ENCODE measurements at regions not wholly inside any gene's neighbourhood (a gene's known extent, or its start where the extent isn't known, plus 50 kb on each side); places are given as distances from the start of the nearest gene placed in this dataset.

GRCh38 chr13:72505376-72505775 is 222.1 kb downstream of the MZT1 start:
- Histone ChIP-seq H3K79me2 (ENCODE audit: low read length) (no peaks in the 10 kb centered on the region), H3K27ac (ENCODE audit: low read length) (no peak overlapping the region), H4K20me1 (ENCODE audit: insufficient read depth, low read length) (no peaks in the 10 kb centered on the region), H3F3A (ENCODE audit: insufficient read depth, low read length) (no peaks in the 10 kb centered on the region), H3K36me3 (replicated peaks; ENCODE audit: insufficient read depth, low read length) (no peaks in the 10 kb centered on the region), H3K9me2 (replicated peaks; ENCODE audit: insufficient read depth, low read length) (no peaks in the 10 kb centered on the region), H2AFZ (ENCODE audit: low read length) (no peak overlapping the region), H3K4me3 (ENCODE audit: low read length) (no peak overlapping the region), H3K27me3 (replicated peaks; ENCODE audit: insufficient read depth, low read length) (no peaks in the 10 kb centered on the region), H3K9ac (ENCODE audit: low read length) (no peak overlapping the region), H3K4me2 (ENCODE audit: low read depth, low read length) (no peak overlapping the region), H3K4me1 (ENCODE audit: low read length) (no peaks in the 10 kb centered on the region), H3K9me3 (replicated peaks; ENCODE audit: insufficient read depth, low read length) (no peaks in the 10 kb centered on the region)
- no peak for TF ChIP-seq CTCF (IDR thresholded peaks at IDR 0.05; ENCODE audit: low read length)
- TF ChIP-seq EZH2phosphoT487 (IDR thresholded peaks at IDR 0.05; ENCODE audit: low read length): no peak
- no peak for TF ChIP-seq EZH2 (optimal IDR thresholded peaks at IDR 0.05; ENCODE audit: low read depth, low read length)
- DNase-seq: no peak

- H3F3A ChIP-seq (ENCODE audit: insufficient read depth, low read length): no peaks in the 10 kb centered on the region
- H3K27ac ChIP-seq (ENCODE audit: low read length): no peak overlapping the region
- H3K9ac ChIP-seq (ENCODE audit: low read length): no peak overlapping the region
- no peak overlapping the region for H3K4me3 ChIP-seq (ENCODE audit: low read length)
- H4K20me1 ChIP-seq (ENCODE audit: insufficient read depth, low read length): no peaks in the 10 kb centered on the region
- H2AFZ ChIP-seq (ENCODE audit: low read length): no peak overlapping the region
- H3K9me3 ChIP-seq (replicated peaks; ENCODE audit: insufficient read depth, low read length): no peaks in the 10 kb centered on the region
- no peak for TF ChIP-seq EZH2phosphoT487 (IDR thresholded peaks at IDR 0.05; ENCODE audit: low read length)
- DNase-seq: no peak
- no peaks in the 10 kb centered on the region for H3K27me3 ChIP-seq (replicated peaks; ENCODE audit: insufficient read depth, low read length)
- H3K4me2 ChIP-seq (ENCODE audit: low read depth, low read length): no peak overlapping the region
- no peaks in the 10 kb centered on the region for H3K79me2 ChIP-seq (ENCODE audit: low read length)
- no peaks in the 10 kb centered on the region for H3K36me3 ChIP-seq (replicated peaks; ENCODE audit: insufficient read depth, low read length)
- H3K9me2 ChIP-seq (replicated peaks; ENCODE audit: insufficient read depth, low read length): no peaks in the 10 kb centered on the region
- H3K4me1 ChIP-seq (ENCODE audit: low read length): no peaks in the 10 kb centered on the region
Observed at GRCh38 chr13:72504131-72504841, 223.1 kb downstream of the MZT1 start.

- H3K79me2 ChIP-seq (ENCODE audit: low read length): no peaks in the 10 kb centered on the region
- H3F3A ChIP-seq (ENCODE audit: insufficient read depth, low read length): no peaks in the 10 kb centered on the region
- no peaks in the 10 kb centered on the region for H3K4me1 ChIP-seq (ENCODE audit: low read length)
- H3K9ac ChIP-seq (ENCODE audit: low read length): no peak overlapping the region
- DNase-seq: no peak
- no peak overlapping the region for H2AFZ ChIP-seq (ENCODE audit: low read length)
- H3K9me2 ChIP-seq (replicated peaks; ENCODE audit: insufficient read depth, low read length): no peaks in the 10 kb centered on the region
- no peaks in the 10 kb centered on the region for H4K20me1 ChIP-seq (ENCODE audit: insufficient read depth, low read length)
- H3K27ac ChIP-seq (ENCODE audit: low read length): no peak overlapping the region
- no peaks in the 10 kb centered on the region for H3K9me3 ChIP-seq (replicated peaks; ENCODE audit: insufficient read depth, low read length)
- H3K27me3 ChIP-seq (replicated peaks; ENCODE audit: insufficient read depth, low read length): no peaks in the 10 kb centered on the region
- no peak overlapping the region for H3K4me2 ChIP-seq (ENCODE audit: low read depth, low read length)
- no peaks in the 10 kb centered on the region for H3K36me3 ChIP-seq (replicated peaks; ENCODE audit: insufficient read depth, low read length)
- no peak overlapping the region for H3K4me3 ChIP-seq (ENCODE audit: low read length)
- TF ChIP-seq EZH2 (optimal IDR thresholded peaks at IDR 0.05; ENCODE audit: low read depth, low read length) (no peak), EZH2phosphoT487 (IDR thresholded peaks at IDR 0.05; ENCODE audit: low read length) (no peak), CTCF (IDR thresholded peaks at IDR 0.05; ENCODE audit: low read length) (no peak)
Observed at GRCh38 chr13:72500851-72501250, 226.6 kb downstream of the MZT1 start.

GRCh38 chr13:72495681-72496080 is 231.7 kb downstream of the MZT1 start:
- Histone ChIP-seq H3K9me2 (replicated peaks; ENCODE audit: insufficient read depth, low read length) (no peaks in the 10 kb centered on the region), H3K36me3 (replicated peaks; ENCODE audit: insufficient read depth, low read length) (no peaks in the 10 kb centered on the region), H3K9ac (ENCODE audit: low read length) (no peak overlapping the region), H3K4me2 (ENCODE audit: low read depth, low read length) (no peak overlapping the region), H4K20me1 (ENCODE audit: insufficient read depth, low read length) (no peaks in the 10 kb centered on the region), H3K27ac (ENCODE audit: low read length) (no peak overlapping the region), H3K79me2 (ENCODE audit: low read length) (no peaks in the 10 kb centered on the region), H2AFZ (ENCODE audit: low read length) (no peak overlapping the region), H3K27me3 (replicated peaks; ENCODE audit: insufficient read depth, low read length) (no peaks in the 10 kb centered on the region), H3F3A (ENCODE audit: insufficient read depth, low read length) (no peaks in the 10 kb centered on the region), H3K4me1 (ENCODE audit: low read length) (no peaks in the 10 kb centered on the region), H3K4me3 (ENCODE audit: low read length) (no peak overlapping the region), H3K9me3 (replicated peaks; ENCODE audit: insufficient read depth, low read length) (no peaks in the 10 kb centered on the region)
- DNase-seq: no peak
- no peak for TF ChIP-seq EZH2 (optimal IDR thresholded peaks at IDR 0.05; ENCODE audit: low read depth, low read length)
- TF ChIP-seq CTCF (IDR thresholded peaks at IDR 0.05; ENCODE audit: low read length): no peak
- TF ChIP-seq EZH2phosphoT487 (IDR thresholded peaks at IDR 0.05; ENCODE audit: low read length): no peak
